Esophagus squamous epithelium (tissue), 4 donors: ENCODE measurements at regions not wholly inside any gene's neighbourhood (a gene's known extent, or its start where the extent isn't known, plus 50 kb on each side); places are given as distances from the start of the nearest gene placed in this dataset.

Source experiments
- POLR2A ChIP-seq, 4 donors: fragments of 450-650 bp; IDR thresholded peaks; one replicate each; pipeline ENCODE4 v1.6.1; 2017; ENCODE audit warnings: antibody characterized with exemption in 4 of 4, mild to moderate bottlenecking in 4 of 4, moderate library complexity in 3 of 4
- TF ChIP-seq, protein P1 (sequence below), 6 experiments: fragments of 450-650 bp in 4 of 6; fragments of 200-600 bp in 2 of 6; sonication (generic) in 2 of 6; IDR thresholded peaks; one replicate each; pipeline ENCODE4 v1.5.1; 2016 to 2019; ENCODE audit warnings: antibody characterized with exemption in 6 of 6, mild to moderate bottlenecking in 4 of 6, moderate library complexity in 4 of 6

- TF ChIP-seq, protein P1, sequence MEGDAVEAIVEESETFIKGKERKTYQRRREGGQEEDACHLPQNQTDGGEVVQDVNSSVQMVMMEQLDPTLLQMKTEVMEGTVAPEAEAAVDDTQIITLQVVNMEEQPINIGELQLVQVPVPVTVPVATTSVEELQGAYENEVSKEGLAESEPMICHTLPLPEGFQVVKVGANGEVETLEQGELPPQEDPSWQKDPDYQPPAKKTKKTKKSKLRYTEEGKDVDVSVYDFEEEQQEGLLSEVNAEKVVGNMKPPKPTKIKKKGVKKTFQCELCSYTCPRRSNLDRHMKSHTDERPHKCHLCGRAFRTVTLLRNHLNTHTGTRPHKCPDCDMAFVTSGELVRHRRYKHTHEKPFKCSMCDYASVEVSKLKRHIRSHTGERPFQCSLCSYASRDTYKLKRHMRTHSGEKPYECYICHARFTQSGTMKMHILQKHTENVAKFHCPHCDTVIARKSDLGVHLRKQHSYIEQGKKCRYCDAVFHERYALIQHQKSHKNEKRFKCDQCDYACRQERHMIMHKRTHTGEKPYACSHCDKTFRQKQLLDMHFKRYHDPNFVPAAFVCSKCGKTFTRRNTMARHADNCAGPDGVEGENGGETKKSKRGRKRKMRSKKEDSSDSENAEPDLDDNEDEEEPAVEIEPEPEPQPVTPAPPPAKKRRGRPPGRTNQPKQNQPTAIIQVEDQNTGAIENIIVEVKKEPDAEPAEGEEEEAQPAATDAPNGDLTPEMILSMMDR (IDR thresholded peaks at IDR 0.05) = no peak
- no peak for TF ChIP-seq POLR2A (IDR thresholded peaks at IDR 0.05)
These were observed 169.7 kb upstream of the TBCA start for GRCh38 chr5:77945874-77946273.
